Esophagus (tissue), 2 donors: ENCODE measurements at regions not wholly inside any gene's neighbourhood (a gene's known extent, or its start where the extent isn't known, plus 50 kb on each side); places are given as distances from the start of the nearest gene placed in this dataset.

Experiments used
- H3K27ac ChIP-seq, 2 donors: one replicate each; pipeline ENCODE4 v1.5.1; 2013; ENCODE audit warnings: low read depth in 2 of 2, mild to moderate bottlenecking in 2 of 2, inconsistent platforms in 1 of 2, low read length in 1 of 2, moderate library complexity in 1 of 2
- H3K27me3 ChIP-seq, 2 donors: one replicate each; pipeline ENCODE4 v1.6.1; 2013; ENCODE audit warnings: low read length in 2 of 2, control low read depth in 1 of 2, mild to moderate bottlenecking in 1 of 2; ENCODE audit not compliant: insufficient read depth in 2 of 2, control insufficient read depth in 1 of 2
- H3K36me3 ChIP-seq, 2 donors: one replicate each; pipeline ENCODE4 v1.6.1; 2013; ENCODE audit warnings: low read length in 1 of 2; ENCODE audit not compliant: control insufficient read depth in 2 of 2, insufficient read depth in 2 of 2
- H3K4me1 ChIP-seq, 2 donors: one replicate each; pipeline ENCODE4 v1.6.1; 2013; ENCODE audit warnings: low read length in 1 of 2; ENCODE audit not compliant: control insufficient read depth in 2 of 2, insufficient read depth in 2 of 2
- H3K4me3 ChIP-seq, 2 donors: one replicate each; pipeline ENCODE4 v1.5.1; 2013; ENCODE audit warnings: low read length in 2 of 2, mild to moderate bottlenecking in 2 of 2, low read depth in 1 of 2, moderate library complexity in 1 of 2
- H3K9me3 ChIP-seq, 2 donors: one replicate each; pipeline ENCODE4 v1.6.1; 2013; ENCODE audit warnings: mild to moderate bottlenecking in 2 of 2, low read depth in 1 of 2, low read length in 1 of 2, moderate library complexity in 1 of 2; ENCODE audit not compliant: control insufficient read depth in 2 of 2, insufficient read depth in 1 of 2
- WGBS, 2 donors: extraction: QIAGEN DNeasy Blood & Tissue Kit; methylation state at CpG; one replicate each; pipeline ENCODE4 v1.1.7; 2013; 5-methylcytosine and 5-hydroxymethylcytosine counted together
- donor health status: healthy with polysubstance abuse.
- donor health status: Bipolar disorder and iron deficiency.

GRCh38 chr3:72193771-72194430, 409.0 kb upstream of the PROK2 start:
- H3K4me3 ChIP-seq, result no peak overlapping the region
- H3K9me3 ChIP-seq, result no peaks in the 10 kb centered on the region
- H3K36me3 ChIP-seq, result no peaks in the 10 kb centered on the region
- H3K27ac ChIP-seq, result no peak overlapping the region
- no peaks in the 10 kb centered on the region for H3K27me3 ChIP-seq
- 90 to 95% methylated on average over 11 of the region's 11 CpGs for WGBS, 2 donors
- no peaks in the 10 kb centered on the region for H3K4me1 ChIP-seq

GRCh38 chr3:72192572-72192971, 407.6 kb upstream of the PROK2 start:
- H3K9me3 ChIP-seq, result no peaks in the 10 kb centered on the region
- no peaks in the 10 kb centered on the region for H3K27me3 ChIP-seq
- no peak overlapping the region for H3K4me3 ChIP-seq
- no peaks in the 10 kb centered on the region for H3K4me1 ChIP-seq
- 92% methylated on average over 3 of the region's 3 CpGs for WGBS, 2 donors
- H3K36me3 ChIP-seq, result no peaks in the 10 kb centered on the region
- H3K27ac ChIP-seq, result no peak overlapping the region

GRCh38 chr3:72191209-72191960, 406.4 kb upstream of the PROK2 start:
- Histone ChIP-seq H3K36me3 (no peaks in the 10 kb centered on the region), H3K9me3 (no peaks in the 10 kb centered on the region), H3K4me1 (no peaks in the 10 kb centered on the region), H3K27ac (no peak overlapping the region), H3K27me3 (no peaks in the 10 kb centered on the region), H3K4me3 (no peak overlapping the region)
- WGBS, 2 donors, result 84 to 87% methylated on average over 4 of the region's 4 CpGs

GRCh38 chr3:72190050-72190449, 405.1 kb upstream of the PROK2 start:
- Histone ChIP-seq H3K27ac (no peak overlapping the region), H3K4me3 (no peak overlapping the region), H3K27me3 (no peaks in the 10 kb centered on the region), H3K9me3 (no peaks in the 10 kb centered on the region), H3K4me1 (no peaks in the 10 kb centered on the region), H3K36me3 (no peaks in the 10 kb centered on the region)
- WGBS, 2 donors, result 86 to 88% methylated on average over 5 of the region's 5 CpGs

GRCh38 chr3:72189339-72189738, 404.4 kb upstream of the PROK2 start:
- H3K9me3 ChIP-seq, result no peaks in the 10 kb centered on the region
- H3K27me3 ChIP-seq, result no peaks in the 10 kb centered on the region
- WGBS, 2 donors, result 82 to 90% methylated on average over 3 of the region's 3 CpGs
- no peaks in the 10 kb centered on the region for H3K4me1 ChIP-seq
- no peak overlapping the region for H3K4me3 ChIP-seq
- H3K27ac ChIP-seq, result no peak overlapping the region
- H3K36me3 ChIP-seq, result no peaks in the 10 kb centered on the region

GRCh38 chr3:72188536-72188935, 403.6 kb upstream of the PROK2 start:
- no peaks in the 10 kb centered on the region for H3K27me3 ChIP-seq
- 94 to 100% methylated on average over 2 of the region's 2 CpGs for WGBS, 2 donors
- H3K36me3 ChIP-seq, result no peaks in the 10 kb centered on the region
- H3K4me1 ChIP-seq, result no peaks in the 10 kb centered on the region
- H3K9me3 ChIP-seq, result no peaks in the 10 kb centered on the region
- H3K4me3 ChIP-seq, result no peak overlapping the region
- H3K27ac ChIP-seq, result no peak overlapping the region

- Histone ChIP-seq H3K9me3 (no peaks in the 10 kb centered on the region), H3K4me3 (no peak overlapping the region), H3K27ac (no peak overlapping the region), H3K4me1 (no peaks in the 10 kb centered on the region), H3K27me3 (no peaks in the 10 kb centered on the region), H3K36me3 (no peaks in the 10 kb centered on the region)
- WGBS, 2 donors, result 77 to 90% methylated on average over 2 of the region's 2 CpGs
Measured at GRCh38 chr3:72187131-72187530, 402.2 kb upstream of the PROK2 start.

GRCh38 chr3:72186400-72186855, 401.5 kb upstream of the PROK2 start:
- Histone ChIP-seq H3K27me3 (no peaks in the 10 kb centered on the region), H3K9me3 (no peaks in the 10 kb centered on the region), H3K27ac (no peak overlapping the region), H3K4me3 (no peak overlapping the region), H3K36me3 (no peaks in the 10 kb centered on the region), H3K4me1 (no peaks in the 10 kb centered on the region)
- 7 to 23% methylated on average over 1 of the region's 1 CpG for WGBS, 2 donors

- Histone ChIP-seq H3K36me3 (no peaks in the 10 kb centered on the region), H3K4me3 (no peak overlapping the region), H3K27ac (no peak overlapping the region), H3K4me1 (no peaks in the 10 kb centered on the region), H3K27me3 (no peaks in the 10 kb centered on the region), H3K9me3 (no peaks in the 10 kb centered on the region)
- 46 to 58% methylated on average over 9 of the region's 9 CpGs for WGBS, 2 donors
Measured at GRCh38 chr3:72185549-72186399, 400.8 kb upstream of the PROK2 start.
